ENCODE measurements at regions not wholly inside any gene's neighbourhood (a gene's known extent, or its start where the extent isn't known, plus 50 kb on each side); places are given as distances from the start of the nearest gene placed in this dataset.

DNA sequence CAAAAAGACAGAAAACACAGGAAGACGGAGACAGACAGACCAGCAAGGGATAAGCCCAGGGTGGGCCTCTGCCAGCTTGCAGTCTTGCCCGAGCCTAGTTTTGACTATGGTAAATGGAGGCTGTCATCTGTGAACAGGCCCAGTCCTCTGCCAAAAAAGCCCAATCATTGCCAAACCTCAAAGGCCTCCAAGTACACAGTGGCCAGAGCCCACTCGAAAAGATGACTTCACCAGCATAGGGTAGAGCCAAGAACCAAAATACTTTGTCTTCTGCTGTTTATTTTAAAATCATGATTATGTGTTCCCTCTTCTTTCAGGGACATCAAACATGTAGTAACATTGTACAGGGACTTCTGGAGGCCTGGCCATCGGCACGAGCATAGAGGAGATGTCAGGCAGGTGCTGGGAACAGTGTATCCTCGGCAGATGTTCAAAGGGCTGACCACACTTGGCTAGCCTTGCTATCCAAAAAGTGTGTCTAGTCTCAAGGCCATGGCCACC lies 66.0 kb downstream of the TTC32 start:
- no peak for TF ChIP-seq ZNF274 (IDR thresholded peaks at IDR 0.05; ENCODE audit: low read depth, low read length)
- no peak for TF ChIP-seq YY1 (IDR thresholded peaks at IDR 0.05; ENCODE audit: insufficient read depth, insufficient read length)
